GM19328 (cell line): ENCODE measurements at regions not wholly inside any gene's neighbourhood (a gene's known extent, or its start where the extent isn't known, plus 50 kb on each side); places are given as distances from the start of the nearest gene placed in this dataset.

Experiments used
- ATAC-seq: cut with Tn5 transposase; IDR thresholded peaks from one replicate; pipeline ENCODE4 v1.9.1; 2021; ENCODE audit warnings: mild to moderate bottlenecking, moderate library complexity; ENCODE audit not compliant: unreplicated experiment

DNA sequence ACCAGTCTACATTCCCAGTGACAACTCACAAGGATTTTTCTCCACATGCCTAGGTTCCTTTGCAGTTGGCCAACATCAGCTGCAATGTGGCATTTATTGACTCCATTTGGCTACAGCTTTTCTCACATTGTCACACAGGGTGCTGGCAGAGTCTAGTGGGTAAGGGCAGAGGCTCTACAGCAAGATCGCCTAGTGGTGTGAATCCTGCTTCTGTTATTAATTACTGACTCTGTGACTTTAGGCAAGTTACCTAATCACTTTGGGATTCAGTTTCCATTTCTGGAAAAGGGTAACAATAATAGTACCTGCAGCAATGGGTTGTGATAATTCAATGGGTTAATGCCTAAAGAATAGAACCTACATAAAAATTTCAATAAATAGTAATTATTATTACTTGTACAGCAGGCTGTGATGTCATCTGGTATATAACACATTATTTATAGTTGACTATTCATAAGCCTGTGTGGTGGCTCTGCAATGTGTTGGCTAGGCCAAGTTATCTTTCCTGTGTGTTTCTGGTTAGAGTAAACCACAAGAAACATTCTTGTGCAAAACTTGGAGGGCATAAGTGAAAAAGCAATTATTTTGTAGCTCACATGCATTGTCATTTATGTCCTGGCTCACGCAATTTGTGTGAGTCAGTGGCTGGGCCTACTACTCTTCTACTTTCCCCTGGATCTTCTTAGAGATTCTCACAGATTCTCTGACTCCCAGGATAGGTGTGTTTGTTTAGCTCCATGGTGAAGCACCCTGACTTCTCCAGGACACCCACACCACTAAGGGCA, 59.5 kb downstream of the PTGS2 start:
- ATAC-seq, result no peak

- ATAC-seq, result peak; percentile 99
Observed at GRCh38 chr1:186618401-186619170, 61.6 kb downstream of the PTGS2 start.

- ATAC-seq, result peak; percentile 0
Observed at GRCh38 chr1:186617926-186618325, 62.3 kb downstream of the PTGS2 start.

- ATAC-seq, result no peak
Observed at GRCh38 chr1:186616511-186616910, 63.7 kb downstream of the PTGS2 start.

- ATAC-seq, result no peak
Observed at GRCh38 chr1:186615332-186615731, 64.9 kb downstream of the PTGS2 start.

DNA sequence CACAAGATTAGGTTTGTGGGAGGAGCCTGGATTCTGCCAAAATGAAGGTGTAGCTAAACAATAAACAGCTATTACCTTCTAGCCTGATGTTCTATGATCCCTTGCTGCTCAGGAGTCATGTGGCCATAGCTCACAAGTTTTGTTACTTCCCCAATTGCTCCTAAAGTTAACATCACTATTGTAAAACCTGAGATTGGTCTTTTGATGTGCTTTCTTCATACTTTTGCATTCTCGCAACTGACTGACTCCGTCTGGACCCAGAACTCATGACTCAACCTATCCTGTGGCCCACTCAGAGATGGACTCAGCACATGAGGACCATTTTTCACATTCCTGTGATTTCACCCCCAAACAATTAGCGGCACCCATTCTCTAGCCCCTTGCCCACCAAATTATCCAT, 69.1 kb downstream of the PTGS2 start:
- ATAC-seq, result no peak

DNA sequence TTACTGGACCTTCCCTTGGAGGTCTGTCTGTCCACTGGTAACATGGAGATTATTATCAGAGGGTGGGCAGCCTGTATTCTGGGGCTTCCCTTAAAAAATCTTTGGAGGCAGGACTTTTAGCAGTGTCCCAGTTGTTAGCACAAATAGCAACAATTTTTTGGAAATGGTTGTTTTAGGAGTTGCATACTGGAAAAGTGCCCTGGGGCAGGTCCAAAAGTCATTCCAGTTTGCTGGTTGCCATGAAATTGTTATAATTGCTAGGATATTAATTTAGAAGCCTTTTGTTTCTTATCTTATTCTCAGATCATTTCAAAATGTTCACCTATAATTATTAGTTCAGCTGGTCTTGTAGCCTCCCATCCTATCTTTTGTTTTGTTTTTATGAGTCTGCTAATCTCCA, 71.0 kb downstream of the PTGS2 start:
- no peak for ATAC-seq

DNA sequence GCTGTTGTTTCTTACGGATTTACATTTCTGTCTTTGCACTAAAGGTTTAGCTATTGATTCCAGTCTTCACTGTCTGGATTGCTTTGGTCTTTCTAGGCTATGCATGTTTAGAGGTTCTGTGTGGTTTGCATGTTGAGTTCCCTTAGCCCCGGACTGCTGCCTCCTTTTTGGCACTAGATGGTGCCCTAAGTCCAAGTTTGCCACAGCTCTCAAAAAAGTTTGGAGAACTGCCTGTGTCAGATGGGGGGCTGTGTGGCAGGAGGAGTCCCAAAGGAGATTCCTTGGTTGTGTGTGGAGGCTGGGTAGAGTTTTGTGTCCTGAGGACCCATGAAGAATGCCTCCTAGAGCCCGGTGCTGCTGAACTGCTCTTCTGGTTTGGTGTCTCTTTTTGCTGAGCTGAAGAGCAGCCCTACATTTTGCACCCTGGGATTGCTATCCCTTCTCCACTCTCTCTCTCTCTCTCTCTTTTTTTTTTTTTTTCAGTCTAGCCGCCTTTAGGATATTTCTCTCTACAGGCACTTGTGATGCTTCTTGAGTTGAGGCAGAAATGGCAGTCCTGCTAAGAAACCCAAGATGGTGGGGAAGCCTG, 74.4 kb downstream of the PTGS2 start:
- ATAC-seq, result peak; percentile 83

- ATAC-seq, result no peak
Observed at GRCh38 chr1:186595969-186596368, 84.3 kb downstream of the PTGS2 start.

DNA sequence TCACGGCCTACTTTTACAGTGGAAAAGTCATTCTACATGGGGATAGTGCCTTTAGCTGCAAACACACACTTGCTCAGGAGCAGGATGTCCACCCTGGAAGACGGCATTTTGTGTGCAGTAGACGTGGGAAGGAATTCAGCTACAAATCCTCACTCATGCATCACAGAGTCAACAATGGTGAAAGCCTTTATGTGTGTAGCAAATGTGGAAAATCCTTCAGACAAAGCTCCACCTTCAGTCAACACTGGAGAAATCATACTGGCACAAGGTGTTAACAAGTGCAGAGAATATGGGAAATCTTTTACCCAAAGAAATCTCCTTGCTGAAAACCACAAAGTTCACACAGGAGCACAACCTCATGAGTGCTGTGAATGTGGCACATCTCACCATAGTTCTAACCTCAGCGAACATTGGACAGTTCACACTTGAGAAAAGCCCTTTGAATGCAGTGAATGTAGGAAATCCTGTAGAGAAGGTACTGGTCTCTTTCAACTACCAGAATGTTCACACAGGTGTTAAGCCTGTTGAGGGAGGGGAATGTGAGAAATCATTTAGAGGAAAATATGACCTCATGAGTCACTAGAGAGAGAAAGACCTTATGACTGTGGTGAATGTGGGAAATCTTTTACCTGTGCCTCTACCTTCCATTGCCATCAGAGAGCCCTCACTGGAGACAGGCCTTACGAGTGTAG, 101.8 kb downstream of the PTGS2 start:
- no peak for ATAC-seq

DNA sequence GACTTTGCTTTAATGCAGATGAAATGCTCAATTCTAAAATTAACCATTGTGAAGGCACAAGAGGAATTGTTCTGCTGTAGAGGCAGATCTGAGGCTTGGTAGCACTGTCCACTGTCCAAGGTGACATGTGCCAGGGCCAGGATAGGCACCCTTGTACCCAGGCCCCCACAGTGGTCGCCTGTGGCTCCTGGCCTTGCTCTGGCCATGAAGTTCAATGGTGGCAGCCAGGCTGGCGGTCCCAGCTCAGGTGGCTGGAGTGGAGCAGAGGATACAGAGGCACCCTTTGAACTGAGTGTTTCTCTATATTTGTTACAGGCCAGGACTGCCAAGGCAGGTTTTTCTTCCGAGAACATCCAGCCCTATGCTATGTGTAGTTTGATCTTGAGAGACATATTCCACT, 102.6 kb downstream of the PTGS2 start:
- no peak for ATAC-seq

GRCh38 chr1:186577216-186577615, 103.0 kb downstream of the PTGS2 start:
- no peak for ATAC-seq

DNA sequence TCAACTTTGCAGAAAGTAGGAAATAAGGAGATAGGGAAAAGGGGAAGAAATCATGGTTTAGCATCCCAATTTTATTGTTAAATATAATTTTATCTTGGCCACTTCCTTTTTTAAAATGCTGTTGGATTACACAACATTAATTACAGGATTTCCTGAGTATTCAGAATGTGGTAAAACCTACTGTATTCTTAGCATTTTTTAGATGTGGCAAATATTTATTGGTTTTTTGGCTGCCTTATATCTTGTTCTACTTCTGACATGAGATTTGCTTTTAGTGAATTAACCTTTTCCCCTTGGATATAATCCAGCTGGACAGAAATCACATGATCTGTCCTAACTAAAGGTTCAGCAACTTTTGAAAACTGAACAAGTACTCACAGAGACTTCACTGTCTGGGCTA, 104.9 kb downstream of the PTGS2 start:
- no peak for ATAC-seq

GRCh38 chr1:186574926-186575325, 105.3 kb downstream of the PTGS2 start:
- ATAC-seq, result no peak

DNA sequence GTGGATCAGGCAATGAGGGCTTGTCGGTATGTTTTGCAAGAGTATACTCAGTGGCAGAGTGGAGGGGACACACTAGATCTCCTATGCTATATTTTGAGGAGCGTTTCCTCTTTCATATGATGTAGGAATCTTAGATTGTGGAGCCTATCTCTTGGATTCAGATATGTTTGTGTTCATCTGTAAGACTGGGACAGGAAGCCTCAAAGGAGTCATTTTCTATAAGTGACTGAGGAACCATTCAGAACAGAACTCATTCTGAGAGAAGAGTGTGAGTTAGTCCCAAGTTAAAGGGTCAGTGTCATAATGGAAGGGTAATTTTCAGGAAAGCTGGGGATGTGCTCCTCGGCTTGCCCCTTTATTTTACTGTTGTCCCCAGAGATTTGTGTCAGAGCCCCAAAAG, 107.7 kb downstream of the PTGS2 start:
- ATAC-seq, result no peak

DNA sequence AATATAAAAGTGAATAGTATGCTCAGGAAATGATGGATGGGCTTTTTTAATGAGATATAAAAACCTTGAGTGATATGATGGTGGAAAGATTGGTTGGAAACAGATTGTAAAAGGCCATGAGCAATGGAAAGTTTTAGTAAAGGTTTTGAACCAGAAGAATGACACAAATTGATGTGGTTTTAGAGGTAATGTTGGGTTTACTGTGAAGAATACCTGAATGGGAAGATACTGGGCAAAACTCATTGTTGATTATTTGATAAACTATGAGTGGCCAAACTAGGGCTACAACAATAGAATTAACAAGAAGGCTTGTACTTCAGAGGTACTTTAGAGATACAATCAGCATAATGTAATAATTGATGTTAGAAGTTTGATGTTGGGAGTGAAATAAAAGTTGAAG, 108.5 kb downstream of the PTGS2 start:
- no peak for ATAC-seq

GRCh38 chr1:186569856-186570255, 108.9 kb upstream of the PDC start:
- ATAC-seq, result no peak

GRCh38 chr1:186568221-186568620, 107.3 kb upstream of the PDC start:
- no peak for ATAC-seq

DNA sequence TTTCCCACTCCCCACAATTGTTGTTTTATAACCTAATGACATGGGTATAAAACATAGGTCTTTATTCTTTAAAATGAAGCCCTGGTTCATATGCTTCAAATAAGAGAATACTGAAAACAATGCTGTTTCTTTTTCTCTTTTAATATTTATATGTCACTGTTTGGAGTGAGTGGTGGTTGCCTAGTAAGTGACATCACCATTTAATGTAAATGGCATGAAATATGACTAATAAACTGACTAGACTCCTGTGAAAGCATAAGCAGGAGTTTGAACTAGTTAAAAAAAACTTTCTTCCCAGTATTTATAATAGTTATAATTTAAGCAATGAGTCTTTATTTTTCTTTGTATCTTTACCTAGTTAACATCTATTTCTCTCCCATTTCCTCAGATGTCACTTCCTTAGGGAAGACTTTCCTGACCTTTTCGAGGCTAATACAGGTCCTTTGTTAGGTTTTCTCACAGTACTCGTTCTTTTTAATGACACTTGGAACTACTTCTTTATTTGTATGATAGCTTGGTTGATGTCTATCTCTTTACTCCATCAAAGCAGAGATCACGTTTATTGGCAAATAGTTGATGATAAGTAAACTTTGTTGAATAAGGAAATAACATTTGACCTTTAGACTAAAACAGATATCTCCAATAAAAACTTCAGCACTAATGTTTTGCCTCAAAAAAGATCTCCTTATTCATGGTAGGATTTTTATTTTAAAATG, 105.4 kb upstream of the PDC start:
- ATAC-seq, result no peak

GRCh38 chr1:186564582-186564981, 103.7 kb upstream of the PDC start:
- ATAC-seq, result no peak

- ATAC-seq, result no peak
Observed at GRCh38 chr1:186559601-186560116, 98.7 kb upstream of the PDC start.
